ENCODE measurements at regions not wholly inside any gene's neighbourhood (a gene's known extent, or its start where the extent isn't known, plus 50 kb on each side); places are given as distances from the start of the nearest gene placed in this dataset.

DNA sequence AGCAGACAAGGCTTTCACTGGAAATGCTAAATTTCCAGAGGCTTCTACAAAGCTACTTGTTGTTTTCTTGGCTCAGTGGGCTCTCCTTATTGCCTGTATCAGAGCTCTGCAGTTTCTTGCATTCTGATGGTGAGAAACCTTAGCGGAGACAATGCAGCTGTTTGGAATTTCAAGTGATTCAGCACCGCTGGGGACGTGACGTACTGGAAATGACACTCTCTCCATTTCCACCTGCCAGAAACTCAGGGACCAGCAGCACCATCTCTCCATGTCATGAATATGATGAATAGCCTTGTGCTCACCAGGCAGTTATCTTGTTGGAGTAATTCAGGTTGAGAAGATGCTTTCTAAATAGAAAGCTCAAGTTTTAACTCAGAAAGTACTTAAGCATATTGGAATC, 497.2 kb upstream of the DEPDC1 start:
- TF ChIP-seq, protein P1, sequence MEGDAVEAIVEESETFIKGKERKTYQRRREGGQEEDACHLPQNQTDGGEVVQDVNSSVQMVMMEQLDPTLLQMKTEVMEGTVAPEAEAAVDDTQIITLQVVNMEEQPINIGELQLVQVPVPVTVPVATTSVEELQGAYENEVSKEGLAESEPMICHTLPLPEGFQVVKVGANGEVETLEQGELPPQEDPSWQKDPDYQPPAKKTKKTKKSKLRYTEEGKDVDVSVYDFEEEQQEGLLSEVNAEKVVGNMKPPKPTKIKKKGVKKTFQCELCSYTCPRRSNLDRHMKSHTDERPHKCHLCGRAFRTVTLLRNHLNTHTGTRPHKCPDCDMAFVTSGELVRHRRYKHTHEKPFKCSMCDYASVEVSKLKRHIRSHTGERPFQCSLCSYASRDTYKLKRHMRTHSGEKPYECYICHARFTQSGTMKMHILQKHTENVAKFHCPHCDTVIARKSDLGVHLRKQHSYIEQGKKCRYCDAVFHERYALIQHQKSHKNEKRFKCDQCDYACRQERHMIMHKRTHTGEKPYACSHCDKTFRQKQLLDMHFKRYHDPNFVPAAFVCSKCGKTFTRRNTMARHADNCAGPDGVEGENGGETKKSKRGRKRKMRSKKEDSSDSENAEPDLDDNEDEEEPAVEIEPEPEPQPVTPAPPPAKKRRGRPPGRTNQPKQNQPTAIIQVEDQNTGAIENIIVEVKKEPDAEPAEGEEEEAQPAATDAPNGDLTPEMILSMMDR (IDR thresholded peaks at IDR 0.05; ENCODE audit: low read depth, low read length) = no peak
- no peak overlapping the region for H3K4me3 ChIP-seq (replicated peaks in 1 of 2; ENCODE audit: low read depth in 2 of 2, low read length in 2 of 2)
- DNase-seq (ENCODE audit: low read depth in 2 of 2) = peak in 1 of 2 donors; percentile 21

DNA sequence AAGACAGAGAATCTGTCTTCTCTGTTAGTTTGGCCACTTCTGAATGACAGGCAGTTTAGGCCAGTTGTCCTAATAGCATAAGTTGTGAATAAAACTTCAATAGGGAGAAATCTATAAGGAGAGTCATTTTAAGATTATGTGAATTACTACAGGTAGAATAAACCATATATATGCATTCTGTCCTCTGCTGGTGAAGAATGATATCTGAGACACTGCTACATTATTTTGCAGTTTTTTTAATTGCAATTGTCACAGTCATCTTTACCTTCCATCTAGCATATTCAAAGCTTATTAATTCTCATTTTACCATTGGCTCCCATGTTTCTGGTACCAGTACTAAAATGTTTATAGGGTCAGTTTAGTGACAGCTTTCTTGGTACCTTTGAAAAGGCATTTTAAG, 519.6 kb upstream of the DEPDC1 start:
- TF ChIP-seq, protein P1 (IDR thresholded peaks at IDR 0.05; ENCODE audit: low read depth, low read length) = no peak
- no peak overlapping the region for H3K4me3 ChIP-seq (replicated peaks in 1 of 2; ENCODE audit: low read depth in 2 of 2, low read length in 2 of 2)
- DNase-seq (ENCODE audit: low read depth in 2 of 2) = no peak

DNA sequence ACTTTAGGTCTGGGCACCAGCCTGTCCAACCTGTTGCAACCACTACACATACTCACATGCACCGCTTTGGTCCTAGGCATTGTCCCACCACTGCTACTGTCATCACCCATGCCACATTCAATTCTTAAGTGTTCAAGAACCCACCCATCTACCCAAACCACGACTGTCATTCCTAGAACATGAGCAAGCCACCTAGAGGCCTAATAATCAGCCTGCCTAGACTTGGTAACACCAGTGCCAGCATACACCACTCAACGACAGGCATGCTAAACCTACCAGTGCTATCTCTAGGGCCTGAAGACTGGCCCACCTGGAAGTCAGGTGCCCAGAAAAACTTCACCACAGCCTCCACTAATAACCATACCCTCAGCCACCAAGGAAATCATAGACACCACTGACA, 532.8 kb upstream of the DEPDC1 start:
- H3K4me3 ChIP-seq (replicated peaks in 1 of 2; ENCODE audit: low read depth in 2 of 2, low read length in 2 of 2) = no peak overlapping the region
- TF ChIP-seq, protein P1 (IDR thresholded peaks at IDR 0.05; ENCODE audit: low read depth, low read length) = no peak
- DNase-seq (ENCODE audit: low read depth in 2 of 2) = no peak

DNA sequence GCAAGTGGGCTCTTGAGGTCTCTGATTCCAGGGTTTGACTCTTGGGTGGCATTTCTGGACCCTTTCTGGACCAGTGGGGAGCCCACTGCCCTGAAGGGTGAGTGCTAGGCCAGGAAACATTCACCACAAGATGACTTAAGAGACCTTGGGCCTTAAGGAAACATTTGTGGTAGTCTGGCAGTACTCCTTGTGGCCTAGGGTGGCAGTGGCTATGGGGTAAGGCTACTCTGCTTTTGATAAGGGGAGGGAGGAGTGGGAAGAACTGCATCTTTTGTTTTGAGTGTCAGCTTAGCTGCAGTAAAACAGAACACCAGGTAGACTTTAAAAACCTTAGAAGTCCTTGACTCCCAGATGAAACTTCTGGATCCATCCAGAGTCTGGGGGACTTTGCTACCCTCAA, 529.3 kb upstream of the LRRC7 start:
- no peak overlapping the region for H3K4me3 ChIP-seq (replicated peaks in 1 of 2; ENCODE audit: low read depth in 2 of 2, low read length in 2 of 2)
- DNase-seq (ENCODE audit: low read depth in 2 of 2) = no peak
- TF ChIP-seq, protein P1 (IDR thresholded peaks at IDR 0.05; ENCODE audit: low read depth, low read length) = no peak

DNA sequence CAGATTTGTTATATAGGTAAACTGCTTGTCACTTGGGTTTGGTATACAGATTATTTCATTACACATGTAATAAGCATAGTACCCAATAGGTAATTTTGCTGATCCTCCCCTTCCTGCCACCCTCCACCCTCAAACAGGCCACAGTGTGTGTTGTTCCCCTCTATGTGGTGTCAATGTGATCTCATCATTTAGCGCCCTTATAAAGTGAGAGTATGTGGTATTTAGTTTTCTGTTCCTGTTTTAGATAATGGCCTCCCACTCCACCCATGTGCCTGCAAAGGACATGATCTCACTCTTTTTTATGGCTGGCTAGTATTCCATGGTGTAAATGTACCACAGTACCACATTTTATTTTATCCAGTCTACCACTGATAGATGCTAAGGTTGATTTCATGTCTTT, 522.1 kb upstream of the LRRC7 start:
- H3K4me3 ChIP-seq (replicated peaks in 1 of 2; ENCODE audit: low read depth in 2 of 2, low read length in 2 of 2) = no peak overlapping the region
- TF ChIP-seq, protein P1 (IDR thresholded peaks at IDR 0.05; ENCODE audit: low read depth, low read length) = no peak
- no peak for DNase-seq (ENCODE audit: low read depth in 2 of 2)

DNA sequence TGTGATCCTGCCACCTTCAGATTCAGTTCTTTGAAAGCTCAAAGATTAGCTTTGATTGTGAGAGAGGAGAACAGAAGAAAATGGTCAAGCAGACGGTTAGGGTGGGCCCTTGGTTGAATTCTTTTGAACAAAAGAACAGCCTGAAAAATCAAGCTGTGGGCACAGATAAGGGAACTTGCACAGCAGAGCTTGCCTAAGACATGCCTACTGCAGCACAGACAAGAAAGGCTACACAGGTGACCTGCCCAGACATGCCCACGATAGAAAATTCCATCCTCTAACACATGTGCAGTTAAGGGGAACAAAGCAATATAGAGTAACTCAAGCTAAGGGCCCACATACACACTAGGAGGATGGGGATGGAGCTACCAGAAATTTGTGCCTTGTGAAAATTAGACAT, 512.5 kb upstream of the LRRC7 start:
- no peak overlapping the region for H3K4me3 ChIP-seq (replicated peaks in 1 of 2; ENCODE audit: low read depth in 2 of 2, low read length in 2 of 2)
- peak in 1 of 2 donors; percentile 2 for DNase-seq (ENCODE audit: low read depth in 2 of 2)
- TF ChIP-seq, protein P1 (IDR thresholded peaks at IDR 0.05; ENCODE audit: low read depth, low read length) = no peak

DNA sequence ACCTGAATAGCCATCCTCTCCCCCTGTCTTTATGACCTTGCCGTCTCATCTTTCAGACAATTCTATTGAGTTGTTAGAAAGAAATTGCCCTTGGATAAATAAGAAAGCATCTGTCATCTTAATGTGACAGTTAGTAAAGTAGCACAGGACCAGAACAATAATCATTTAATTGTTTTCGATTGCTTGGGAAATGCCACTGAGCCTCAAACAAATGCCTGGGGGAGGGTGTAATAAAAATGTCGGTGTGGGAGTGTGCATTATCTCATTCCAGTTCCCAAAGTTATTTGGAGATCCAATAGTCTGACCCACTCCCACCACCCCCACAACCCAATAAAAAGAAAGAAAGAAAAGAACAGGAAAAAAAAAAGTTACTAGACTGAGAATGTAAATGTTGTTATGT, 509.3 kb upstream of the LRRC7 start:
- DNase-seq (ENCODE audit: low read depth in 2 of 2) = no peak
- no peak overlapping the region for H3K4me3 ChIP-seq (replicated peaks in 1 of 2; ENCODE audit: low read depth in 2 of 2, low read length in 2 of 2)
- TF ChIP-seq, protein P1 (IDR thresholded peaks at IDR 0.05; ENCODE audit: low read depth, low read length) = no peak

All from cardiac fibroblast (primary cell).